ENCODE measurements at regions not wholly inside any gene's neighbourhood (a gene's known extent, or its start where the extent isn't known, plus 50 kb on each side); places are given as distances from the start of the nearest gene placed in this dataset.

- no peak overlapping the region for H2AFZ ChIP-seq (ENCODE audit: low read depth)
- DNase-seq, result no peak
- no peaks in the 10 kb centered on the region for H3K36me3 ChIP-seq (replicated peaks in 1 of 2; ENCODE audit: control insufficient read depth in 1 of 2, insufficient read depth in 2 of 2, low read length in 1 of 2)
- no peaks in the 10 kb centered on the region for H3K27me3 ChIP-seq (ENCODE audit: insufficient read depth)
- H3F3A ChIP-seq (replicated peaks; ENCODE audit: insufficient read depth), result no peaks in the 10 kb centered on the region
- H3K9me3 ChIP-seq, result no peaks in the 10 kb centered on the region
- 62% methylated on average over 7 of the region's 7 CpGs for WGBS (ENCODE audit: low lambda C conversion rate)
- CTCF ChIA-PET, result interaction anchor here (0.8 kb wide), 1 partner anchor 11 kb away, joined by 3 read pairs; no protein-coding TSS in a partner anchor
- H3K4me3 ChIP-seq (ENCODE audit: low read depth in 2 of 2, low read length in 1 of 2), result no peak overlapping the region
- H3K4me2 ChIP-seq, result no peak overlapping the region
- H3K9ac ChIP-seq, result no peak overlapping the region
- no peaks in the 10 kb centered on the region for H4K20me1 ChIP-seq (ENCODE audit: insufficient read depth)
- no peaks in the 10 kb centered on the region; a peak in 1 of 4 replicates for H3K4me1 ChIP-seq (ENCODE audit: control insufficient read depth in 1 of 2, insufficient read depth in 2 of 2, low read depth in 1 of 2, low read length in 1 of 2)
- no peaks in the 10 kb centered on the region for H3K79me2 ChIP-seq (ENCODE audit: insufficient read depth)
- TF ChIP-seq RCOR1 (IDR thresholded peaks at IDR 0.05; ENCODE audit: low read length) (no peak), RXRA (IDR thresholded peaks at IDR 0.05; ENCODE audit: borderline replicate concordance, low read depth) (no peak), MEF2A (IDR thresholded peaks at IDR 0.05; ENCODE audit: borderline replicate concordance, low read depth) (no peak), PBX3 (IDR thresholded peaks at IDR 0.05) (no peak), ELF1 (IDR thresholded peaks at IDR 0.05) (no peak), FOSL2 (IDR thresholded peaks at IDR 0.05; ENCODE audit: borderline replicate concordance, low read depth) (no peak), RAD21 (IDR thresholded peaks at IDR 0.05; ENCODE audit: low read length) (no peak), GABPA (IDR thresholded peaks at IDR 0.05; ENCODE audit: low read depth) (no peak), GATA2 (CRISPR knock-in tag; IDR thresholded peaks at IDR 0.05) (no peak), CHD2 (IDR thresholded peaks at IDR 0.05; ENCODE audit: low read length, partially characterized antibody) (no peak), POLR2AphosphoS5 (IDR thresholded peaks at IDR 0.05; ENCODE audit: low read depth, low read length) (no peak), REST (IDR thresholded peaks at IDR 0.05; ENCODE audit: low read depth, low read length) (no peak), MXI1 (IDR thresholded peaks at IDR 0.05; ENCODE audit: low read depth, low read length) (no peak), RFX5 (IDR thresholded peaks at IDR 0.05; ENCODE audit: low read length) (no peak), TCF12 (IDR thresholded peaks at IDR 0.05) (no peak)
- TF ChIP-seq, protein P1, sequence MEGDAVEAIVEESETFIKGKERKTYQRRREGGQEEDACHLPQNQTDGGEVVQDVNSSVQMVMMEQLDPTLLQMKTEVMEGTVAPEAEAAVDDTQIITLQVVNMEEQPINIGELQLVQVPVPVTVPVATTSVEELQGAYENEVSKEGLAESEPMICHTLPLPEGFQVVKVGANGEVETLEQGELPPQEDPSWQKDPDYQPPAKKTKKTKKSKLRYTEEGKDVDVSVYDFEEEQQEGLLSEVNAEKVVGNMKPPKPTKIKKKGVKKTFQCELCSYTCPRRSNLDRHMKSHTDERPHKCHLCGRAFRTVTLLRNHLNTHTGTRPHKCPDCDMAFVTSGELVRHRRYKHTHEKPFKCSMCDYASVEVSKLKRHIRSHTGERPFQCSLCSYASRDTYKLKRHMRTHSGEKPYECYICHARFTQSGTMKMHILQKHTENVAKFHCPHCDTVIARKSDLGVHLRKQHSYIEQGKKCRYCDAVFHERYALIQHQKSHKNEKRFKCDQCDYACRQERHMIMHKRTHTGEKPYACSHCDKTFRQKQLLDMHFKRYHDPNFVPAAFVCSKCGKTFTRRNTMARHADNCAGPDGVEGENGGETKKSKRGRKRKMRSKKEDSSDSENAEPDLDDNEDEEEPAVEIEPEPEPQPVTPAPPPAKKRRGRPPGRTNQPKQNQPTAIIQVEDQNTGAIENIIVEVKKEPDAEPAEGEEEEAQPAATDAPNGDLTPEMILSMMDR (IDR thresholded peaks at IDR 0.05), result no peak
- POLR2A ChIA-PET, result no interaction called here
- H3K9me2 ChIP-seq, result no peaks in the 10 kb centered on the region
- H3K27ac ChIP-seq (ENCODE audit: low read depth in 2 of 2, low read length in 1 of 2), result no peak overlapping the region
These were observed 114.3 kb downstream of the KCTD15 start for GRCh38 chr19:33910922-33911321.

Data from SK-N-SH (cell line).